KOPT-K1 (cell line): ENCODE measurements at regions not wholly inside any gene's neighbourhood (a gene's known extent, or its start where the extent isn't known, plus 50 kb on each side); places are given as distances from the start of the nearest gene placed in this dataset.
"Not testable (repeated sequence)": the region's sequence is repeated elsewhere in the genome, so short reads cannot be mapped to it uniquely, and the experiment has no call there.

Experiments used
- H3K27ac ChIP-seq: fragments of 200-600 bp; sonication (generic); 2 replicates; pipeline ENCODE4 v1.5.1; 2016; ENCODE audit warnings: antibody characterized with exemption, mild to moderate bottlenecking, low read depth, low read length; ENCODE audit not compliant: poor library complexity, severe bottlenecking
- H3K36me3 ChIP-seq: fragments of 200-600 bp; sonication (generic); 2 replicates; pipeline ENCODE4 v1.5.1; 2017; ENCODE audit warnings: antibody characterized with exemption, mild to moderate bottlenecking, low read length, moderate library complexity; ENCODE audit not compliant: insufficient read depth
- H3K9me3 ChIP-seq: fragments of 200-600 bp; sonication (generic); 2 replicates; pipeline ENCODE4 v1.5.1; 2017; ENCODE audit warnings: antibody characterized with exemption, low read length, mild to moderate bottlenecking; ENCODE audit not compliant: insufficient read depth, poor library complexity, severe bottlenecking

DNA sequence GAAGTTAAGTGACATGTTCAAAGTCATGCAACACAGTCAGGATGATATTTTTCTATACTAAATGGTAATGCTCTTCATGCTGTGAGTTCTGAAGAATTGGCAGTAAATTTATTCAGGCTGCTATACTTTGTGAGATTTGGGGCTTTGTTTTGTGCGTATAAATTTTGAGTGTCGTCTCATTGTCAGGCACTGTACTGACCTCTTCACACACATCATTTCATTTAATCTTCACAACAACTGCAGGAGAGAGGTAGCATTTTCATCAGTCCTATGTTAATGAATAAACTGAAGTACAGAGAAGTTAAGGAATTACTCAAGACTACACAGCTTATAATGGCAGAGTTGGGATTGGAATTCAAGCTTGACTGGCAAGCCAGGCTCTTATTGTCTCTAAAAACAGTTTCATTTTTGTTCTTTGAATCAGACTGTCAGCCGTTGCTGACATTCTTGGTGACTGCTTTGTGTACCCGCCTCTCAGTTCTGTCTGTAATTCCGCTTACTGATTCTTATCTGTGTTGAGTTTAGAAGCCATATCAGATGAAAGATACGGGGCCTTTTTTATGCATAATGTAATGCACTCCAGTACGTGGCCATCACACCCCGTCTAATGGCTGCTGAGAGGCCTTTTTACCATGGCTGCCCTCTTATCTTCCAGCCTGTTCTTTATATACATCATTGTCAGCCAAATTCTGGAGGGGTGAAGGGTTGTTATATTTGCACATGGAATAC, 274.9 kb downstream of the UTRN start:
- peaks cover 20% of the 10 kb centered on the region for H3K9me3 ChIP-seq
- H3K36me3 ChIP-seq, result peaks cover 46% of the 10 kb centered on the region
- H3K27ac ChIP-seq, result peak overlapping the region; percentile 94

DNA sequence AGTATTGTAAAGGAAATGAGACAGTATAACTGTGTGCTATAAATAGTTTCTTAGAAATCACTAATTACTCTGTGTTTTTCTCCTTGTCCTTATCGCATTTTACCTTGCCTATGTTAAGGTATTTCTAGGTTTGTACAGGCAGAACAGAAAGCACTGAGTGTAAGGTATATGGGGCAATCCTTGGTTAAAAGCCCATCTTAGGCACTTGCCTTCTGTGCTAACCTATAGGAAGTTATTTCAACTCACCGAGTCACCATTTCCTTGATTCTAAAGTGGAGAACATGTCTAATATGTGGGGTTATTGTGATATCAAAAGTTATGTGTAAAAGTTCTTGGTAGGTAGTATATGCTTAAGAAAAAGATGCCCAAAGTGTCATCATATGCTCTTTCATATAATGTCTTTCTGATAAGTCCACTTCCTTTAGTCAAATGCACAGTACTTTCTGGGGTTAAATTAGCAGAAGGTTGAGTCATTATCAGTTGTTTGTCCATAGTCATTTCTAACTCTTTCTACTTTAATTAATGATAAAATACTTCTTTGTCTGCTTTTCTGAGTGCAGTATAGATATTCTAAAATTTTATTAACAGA, 276.4 kb downstream of the UTRN start:
- Histone ChIP-seq H3K27ac (peak overlapping the region; percentile 55), H3K36me3 (peaks cover 31% of the 10 kb centered on the region), H3K9me3 (peaks cover 6% of the 10 kb centered on the region)

DNA sequence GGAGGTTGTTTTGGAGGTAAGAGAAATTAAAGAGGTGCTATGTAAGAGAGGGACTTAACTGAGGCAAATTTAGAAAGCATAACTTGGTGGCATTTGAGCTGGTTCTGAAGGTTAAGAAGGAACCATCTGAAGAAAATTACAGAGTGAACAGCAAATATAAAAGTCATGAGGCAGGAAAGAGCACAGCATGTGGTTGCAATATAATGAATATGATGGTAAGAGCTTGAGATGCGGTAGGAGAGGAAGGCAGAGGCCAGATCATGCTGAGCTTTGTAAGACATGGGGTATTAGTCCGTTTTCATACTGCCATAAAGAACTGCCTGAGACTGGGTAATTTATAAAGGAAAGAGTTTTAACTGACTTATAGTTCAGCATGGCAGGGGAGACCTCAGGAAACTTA, 279.1 kb downstream of the UTRN start:
- 0 out of 2 replicates have a peak, but pooled peaks cover 15% of the 10 kb centered on the region for H3K36me3 ChIP-seq
- H3K9me3 ChIP-seq, result peaks cover 4% of the 10 kb centered on the region
- H3K27ac ChIP-seq, result no peak overlapping the region

DNA sequence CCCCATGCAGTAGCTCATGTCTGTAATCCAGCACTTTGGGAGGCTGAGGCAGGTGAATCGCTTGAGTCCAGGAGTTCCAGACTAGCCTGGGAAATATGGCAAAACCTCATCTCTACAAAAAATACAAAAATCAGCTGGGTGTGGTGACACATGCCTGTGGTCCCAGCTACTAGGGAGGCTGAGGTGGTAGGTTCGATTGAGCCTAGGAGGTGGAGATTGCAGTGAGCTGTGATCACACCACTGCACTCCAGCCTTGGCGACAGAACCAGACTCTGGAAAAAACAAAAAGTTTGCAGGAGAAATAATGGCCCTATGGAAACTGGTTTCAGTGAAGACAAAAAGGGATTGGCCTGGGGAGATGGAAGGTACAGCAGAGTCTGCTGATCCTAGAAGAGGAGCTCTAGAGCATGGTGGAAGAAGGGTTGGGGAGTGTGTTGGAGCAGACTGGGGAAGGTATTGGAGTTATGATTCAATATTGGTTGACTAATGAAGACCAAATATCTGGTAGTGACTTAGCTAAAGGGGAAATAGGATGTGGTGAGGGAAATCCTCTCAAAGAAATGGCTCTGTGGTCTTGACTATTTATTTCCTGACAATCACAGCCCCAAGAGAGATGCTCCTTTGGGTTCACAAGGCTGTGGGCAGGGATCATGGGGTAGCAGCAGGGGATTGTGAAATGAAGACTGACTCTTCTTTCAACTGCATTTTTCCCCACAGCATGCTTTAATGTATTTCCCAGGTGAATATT, 281.9 kb downstream of the UTRN start:
- H3K27ac ChIP-seq, result peak overlapping the region; percentile 32
- peaks cover 23% of the 10 kb centered on the region for H3K36me3 ChIP-seq
- H3K9me3 ChIP-seq, result peaks cover 4% of the 10 kb centered on the region

DNA sequence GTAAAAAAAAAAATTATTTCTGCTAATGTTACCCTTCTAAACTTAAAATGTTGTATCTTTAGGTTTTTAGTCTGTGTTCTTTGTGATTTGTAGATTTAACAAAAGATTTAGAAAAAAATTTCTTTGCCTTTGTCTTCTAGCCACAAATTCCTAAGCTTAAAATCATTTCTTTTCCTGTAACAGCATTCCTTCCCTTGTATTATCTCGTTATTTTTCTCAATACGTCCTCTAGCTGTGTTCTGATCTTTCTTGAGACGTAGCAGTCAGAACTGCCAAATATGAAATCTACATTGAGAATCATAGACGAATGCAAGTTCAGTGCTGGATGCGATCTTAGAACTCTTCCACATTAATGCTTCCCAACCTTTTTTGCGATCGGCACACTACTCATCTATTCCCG, 283.1 kb downstream of the UTRN start:
- Histone ChIP-seq H3K36me3 (peaks cover 18% of the 10 kb centered on the region), H3K27ac (no peak overlapping the region)

DNA sequence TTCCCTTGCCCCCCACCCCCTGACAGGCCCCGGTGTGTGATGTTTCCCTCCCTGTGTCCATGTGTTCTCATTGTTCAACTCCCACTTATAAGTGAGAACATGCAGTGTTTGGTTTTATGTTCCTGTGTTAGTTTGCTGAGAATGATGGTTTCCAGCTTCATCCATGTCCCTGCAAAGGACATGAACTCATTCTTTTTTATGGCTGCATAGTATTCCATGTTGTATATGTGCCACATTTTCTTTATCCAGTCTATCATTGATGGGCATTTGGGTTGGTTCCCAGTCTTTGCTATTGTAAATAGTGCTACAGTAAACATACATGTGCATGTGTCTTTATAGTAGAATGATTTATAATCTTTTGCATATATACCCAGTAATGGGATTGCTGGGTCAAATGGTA, 287.4 kb downstream of the UTRN start:
- H3K9me3 ChIP-seq, H3K27ac ChIP-seq, H3K36me3 ChIP-seq: not testable (repeated sequence)

More for the DNA sequence above, 283.1 kb downstream of the UTRN start:
- H3K9me3 ChIP-seq, result no peaks in the 10 kb centered on the region

DNA sequence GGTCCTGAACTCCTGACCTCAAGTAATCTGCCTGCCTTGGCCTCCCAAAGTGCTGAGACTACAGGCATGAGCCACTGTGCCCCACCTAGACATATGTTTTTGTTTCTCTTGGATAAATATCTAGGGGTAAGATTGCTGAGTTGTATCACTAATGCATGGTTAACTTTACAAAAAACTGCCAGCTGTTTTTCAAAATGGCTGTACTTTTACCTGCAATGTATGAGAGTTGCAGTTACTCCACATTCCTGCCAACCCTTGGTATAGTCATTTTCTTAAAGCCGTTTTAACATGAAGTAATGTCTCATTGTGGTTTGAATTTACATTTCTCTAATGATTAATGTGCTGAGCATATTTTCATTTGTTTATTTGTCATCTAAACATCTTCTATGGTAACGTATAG, 289.7 kb downstream of the UTRN start:
- H3K36me3 ChIP-seq, result peaks cover 18% of the 10 kb centered on the region
- H3K27ac ChIP-seq, result peak overlapping the region; percentile 74
- H3K9me3 ChIP-seq, result no peaks in the 10 kb centered on the region

DNA sequence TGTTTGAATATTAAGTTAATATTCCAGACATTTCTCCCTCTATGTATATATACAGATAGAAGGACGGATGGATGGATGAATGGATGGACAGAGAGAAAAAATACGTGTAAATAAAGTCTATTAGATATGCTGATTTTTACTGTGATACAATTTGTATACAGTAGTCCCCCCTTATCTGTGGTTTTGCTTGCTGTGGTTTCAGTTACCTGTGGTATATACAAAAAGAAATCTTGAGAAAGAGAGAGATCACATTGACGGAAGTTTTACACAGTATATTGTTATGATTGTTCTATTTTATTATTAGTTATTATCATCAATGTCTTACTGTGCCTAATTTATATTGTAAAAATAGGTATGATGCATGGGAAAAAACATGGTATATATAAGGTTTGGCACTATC, 290.2 kb downstream of the UTRN start:
- Histone ChIP-seq H3K9me3 (no peaks in the 10 kb centered on the region), H3K27ac (peak overlapping the region; percentile 74), H3K36me3 (peaks cover 14% of the 10 kb centered on the region)

DNA sequence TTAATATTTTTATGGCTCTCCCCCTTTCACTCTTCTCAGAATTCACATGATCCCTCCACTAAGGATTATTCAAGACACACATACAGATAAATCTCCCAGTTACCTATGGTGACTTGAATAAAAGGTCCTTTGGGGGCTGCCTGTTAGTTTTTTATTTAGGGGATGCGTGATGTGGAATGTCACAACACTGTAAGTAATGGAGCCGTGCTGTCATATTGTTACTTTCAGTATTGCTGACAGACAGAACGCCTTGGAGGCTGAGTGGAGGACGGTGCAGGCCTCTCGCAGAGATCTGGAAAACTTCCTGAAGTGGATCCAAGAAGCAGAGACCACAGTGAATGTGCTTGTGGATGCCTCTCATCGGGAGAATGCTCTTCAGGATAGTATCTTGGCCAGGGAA, 291.7 kb downstream of the UTRN start:
- Histone ChIP-seq H3K36me3 (peaks cover 18% of the 10 kb centered on the region), H3K9me3 (no peaks in the 10 kb centered on the region), H3K27ac (peak overlapping the region; percentile 74)

DNA sequence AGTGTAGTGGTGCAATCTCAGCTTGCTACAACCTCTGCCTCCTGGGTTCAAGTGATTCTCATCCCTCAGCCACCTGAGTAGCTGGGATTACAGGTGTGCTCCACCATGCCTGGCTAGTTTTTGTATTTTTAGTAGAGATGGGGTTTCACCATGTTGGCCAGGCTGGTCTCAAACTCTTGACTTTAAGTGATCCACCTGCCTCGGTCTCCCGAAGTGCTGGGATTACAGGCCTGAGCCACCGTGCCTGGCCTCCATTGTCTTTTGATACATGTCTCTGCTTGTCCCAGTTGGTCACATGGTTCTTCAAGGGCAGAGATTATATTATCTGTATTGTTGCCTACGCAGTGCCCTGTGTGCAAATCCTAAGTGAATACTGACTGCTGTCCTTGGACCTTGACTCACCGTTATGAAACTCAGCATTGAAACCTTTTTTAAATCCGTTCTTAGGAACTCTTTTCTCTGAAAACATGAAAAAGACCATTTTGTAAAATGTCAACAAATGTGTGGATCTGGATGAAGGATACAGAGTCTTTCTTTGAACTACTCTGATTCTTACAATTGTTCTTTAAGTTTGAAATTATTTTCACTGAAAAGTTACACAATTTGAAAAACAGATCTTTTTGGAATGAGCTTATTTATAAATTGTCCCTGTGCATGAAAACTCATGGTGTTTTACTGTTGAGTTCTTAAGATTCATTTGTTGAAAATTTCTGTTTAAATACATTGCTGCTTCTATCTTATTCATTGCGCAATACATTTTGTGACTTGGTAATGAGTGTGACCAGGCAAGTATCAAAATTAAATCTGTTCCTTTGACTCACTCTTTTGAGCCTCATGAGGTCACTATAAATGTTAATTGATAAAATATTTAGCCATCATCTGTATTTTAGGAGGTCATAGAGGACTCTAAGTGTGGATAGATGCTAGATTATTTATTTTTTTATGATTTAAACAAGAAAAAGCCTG, 293.5 kb downstream of the UTRN start:
- H3K27ac ChIP-seq, result peak overlapping the region; percentile 9
- H3K36me3 ChIP-seq, result peaks cover 18% of the 10 kb centered on the region
- no peaks in the 10 kb centered on the region for H3K9me3 ChIP-seq

DNA sequence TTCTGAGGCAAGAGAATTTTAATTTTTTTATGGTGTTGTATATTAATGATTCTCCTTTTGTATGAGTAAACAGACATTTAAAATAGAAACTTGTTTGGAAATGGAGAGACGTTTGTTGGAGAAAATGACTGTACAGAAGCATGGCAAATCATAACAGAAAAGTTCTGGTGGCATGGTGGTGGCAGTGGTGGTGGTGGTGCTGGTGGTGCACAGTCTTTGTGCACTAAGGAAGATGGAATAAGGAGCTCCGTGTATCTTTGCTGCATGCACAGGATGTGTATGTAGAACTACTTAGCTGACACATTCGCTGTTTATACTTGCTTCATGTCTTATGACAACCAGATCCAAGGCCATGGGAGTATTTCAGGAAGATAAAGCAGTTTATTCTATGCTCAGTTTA, 294.9 kb downstream of the UTRN start:
- Histone ChIP-seq H3K36me3 (peaks cover 18% of the 10 kb centered on the region), H3K27ac (peak overlapping the region; percentile 95)

DNA sequence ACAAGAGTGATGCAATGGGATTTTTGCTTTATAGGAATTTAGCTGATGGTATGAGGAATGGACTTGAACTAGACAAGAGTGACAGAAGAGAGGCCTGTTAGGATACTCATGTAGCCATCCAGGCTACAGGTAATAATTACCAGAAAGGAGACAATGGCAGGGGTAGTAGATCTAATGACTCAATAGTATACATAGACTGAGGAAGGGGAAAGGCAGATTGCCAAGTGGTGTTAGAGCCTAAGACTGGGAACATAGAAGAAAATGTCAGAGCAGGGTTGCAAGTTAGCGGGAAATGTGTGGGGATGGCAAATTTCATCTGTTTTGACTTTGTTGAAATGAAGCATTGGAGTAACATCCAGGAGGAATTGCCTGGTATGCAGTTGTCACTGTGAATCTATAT, 295.6 kb downstream of the UTRN start:
- Histone ChIP-seq H3K27ac (peak overlapping the region; percentile 95), H3K36me3 (peaks cover 18% of the 10 kb centered on the region), H3K9me3 (no peaks in the 10 kb centered on the region)

More for the DNA sequence above, 294.9 kb downstream of the UTRN start:
- no peaks in the 10 kb centered on the region for H3K9me3 ChIP-seq

DNA sequence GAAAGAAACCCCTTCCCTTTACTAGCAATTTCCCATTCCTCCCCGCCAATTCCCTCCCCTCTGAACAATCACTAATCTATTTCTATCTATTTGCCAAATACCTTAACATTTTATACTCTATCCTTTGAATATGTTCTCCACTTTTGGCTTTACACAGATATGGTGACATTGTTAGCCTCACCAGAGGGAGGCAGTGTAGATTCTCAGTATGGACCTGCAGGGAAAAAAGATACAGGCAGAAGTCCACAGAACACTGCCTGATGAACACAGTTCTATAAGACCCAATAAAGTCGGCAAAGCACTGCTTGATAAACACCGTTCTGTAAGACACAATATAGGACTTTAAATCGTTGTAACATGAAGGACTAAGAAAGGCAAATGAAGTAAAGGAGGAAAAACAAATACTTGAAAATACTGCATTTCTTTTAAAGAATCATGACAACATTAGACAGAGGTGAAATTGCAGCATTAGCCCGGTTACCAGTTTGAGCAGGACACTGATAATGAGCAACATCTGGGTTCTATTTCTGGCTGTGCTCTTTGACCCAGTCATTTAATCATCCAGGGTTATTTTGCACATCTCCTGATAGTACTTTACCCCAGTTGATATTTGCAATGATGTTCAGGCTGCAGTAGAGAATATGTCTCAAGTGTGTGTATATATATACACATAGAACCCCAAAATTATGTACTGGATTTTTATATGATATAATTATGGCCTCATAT, 296.8 kb downstream of the UTRN start:
- no peaks in the 10 kb centered on the region for H3K9me3 ChIP-seq
- H3K36me3 ChIP-seq, result peaks cover 18% of the 10 kb centered on the region
- peak overlapping the region; percentile 95 for H3K27ac ChIP-seq

DNA sequence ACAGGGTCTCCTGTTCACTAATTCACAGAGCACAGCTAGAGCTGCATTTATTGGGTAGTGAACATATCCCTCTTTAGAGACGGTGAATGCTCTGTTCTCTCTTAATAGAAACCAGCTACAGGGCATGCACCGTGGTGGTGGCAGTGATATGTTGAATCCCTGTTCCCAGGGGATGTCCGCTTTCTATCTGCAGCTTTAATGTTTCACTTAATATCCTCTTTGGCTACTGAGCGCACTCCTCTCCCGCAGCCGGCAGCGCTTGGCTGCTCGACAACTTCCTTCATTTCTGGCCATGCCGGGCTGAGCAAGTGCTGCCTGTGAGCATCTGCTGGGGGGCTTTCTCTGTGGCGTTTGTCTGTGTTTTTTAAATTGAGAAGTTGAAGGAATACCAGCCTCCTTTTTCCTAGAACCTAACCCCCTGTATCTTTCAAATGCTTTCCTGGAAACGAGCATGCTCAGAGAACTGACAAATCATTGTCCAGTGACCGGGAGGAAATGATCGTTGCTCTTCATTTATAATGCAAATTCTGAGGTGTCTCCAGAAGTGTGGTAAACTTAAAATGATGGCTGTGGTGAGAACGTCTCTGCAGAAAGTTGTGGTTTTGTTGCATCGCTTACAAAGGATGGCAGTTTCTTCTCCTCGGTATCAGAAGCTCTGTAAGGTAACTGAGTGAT, 297.9 kb downstream of the UTRN start:
- no peaks in the 10 kb centered on the region for H3K9me3 ChIP-seq
- peaks cover 22% of the 10 kb centered on the region for H3K36me3 ChIP-seq
- peak overlapping the region; percentile 95 for H3K27ac ChIP-seq
